ENCODE measurements at regions not wholly inside any gene's neighbourhood (a gene's known extent, or its start where the extent isn't known, plus 50 kb on each side); places are given as distances from the start of the nearest gene placed in this dataset.

- no peak for TF ChIP-seq CTCF (IDR thresholded peaks at IDR 0.05; ENCODE audit: low read depth, low read length)
- H3K27ac ChIP-seq = no peak overlapping the region
- H3K27me3 ChIP-seq = no peaks in the 10 kb centered on the region
- no peak for DNase-seq (ENCODE audit: low read depth in 1 of 2, low spot score in 1 of 2)
- H3K4me1 ChIP-seq (ENCODE audit: low read depth) = no peaks in the 10 kb centered on the region
- no peaks in the 10 kb centered on the region for H3K9me3 ChIP-seq (ENCODE audit: low read depth)
- no peak overlapping the region for H3K4me3 ChIP-seq
- H3K36me3 ChIP-seq = no peaks in the 10 kb centered on the region
These were observed 1219.5 kb upstream of the PCDH20 start for GRCh38 chr13:62635161-62635560.

GRCh38 chr13:62633448-62633847 is 1217.8 kb upstream of the PCDH20 start:
- Histone ChIP-seq H3K4me3 (no peak overlapping the region), H3K4me1 (ENCODE audit: low read depth) (no peaks in the 10 kb centered on the region), H3K27me3 (no peaks in the 10 kb centered on the region), H3K36me3 (no peaks in the 10 kb centered on the region), H3K9me3 (ENCODE audit: low read depth) (no peaks in the 10 kb centered on the region), H3K27ac (no peak overlapping the region)
- TF ChIP-seq CTCF (IDR thresholded peaks at IDR 0.05; ENCODE audit: low read depth, low read length) = no peak
- no peak for DNase-seq (ENCODE audit: low read depth in 1 of 2, low spot score in 1 of 2)

DNA sequence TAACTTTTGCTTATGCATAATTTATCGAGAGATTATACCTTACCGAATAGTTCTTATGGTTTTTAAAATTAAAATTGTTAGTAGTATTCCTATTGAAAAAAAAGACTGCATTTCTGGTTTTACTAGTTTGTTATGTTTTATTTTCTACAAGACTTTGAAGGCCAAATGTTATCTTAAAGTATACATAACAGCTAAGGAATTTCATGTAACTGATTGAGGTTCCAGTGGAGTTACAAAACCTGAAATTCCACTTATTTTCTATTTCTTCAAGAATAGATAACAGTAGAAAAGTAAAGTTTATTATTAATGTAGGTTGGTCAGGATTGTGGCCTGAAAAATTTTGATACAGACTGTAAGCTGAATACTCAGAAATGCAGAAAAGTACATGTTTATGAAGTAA is 1216.0 kb upstream of the PCDH20 start:
- no peak for DNase-seq (ENCODE audit: low read depth in 1 of 2, low spot score in 1 of 2)
- no peak for TF ChIP-seq CTCF (IDR thresholded peaks at IDR 0.05; ENCODE audit: low read depth, low read length)
- no peaks in the 10 kb centered on the region for H3K36me3 ChIP-seq
- H3K4me1 ChIP-seq (ENCODE audit: low read depth) = no peaks in the 10 kb centered on the region
- H3K27ac ChIP-seq = no peak overlapping the region
- H3K9me3 ChIP-seq (ENCODE audit: low read depth) = no peaks in the 10 kb centered on the region
- no peaks in the 10 kb centered on the region for H3K27me3 ChIP-seq
- no peak overlapping the region for H3K4me3 ChIP-seq

DNA sequence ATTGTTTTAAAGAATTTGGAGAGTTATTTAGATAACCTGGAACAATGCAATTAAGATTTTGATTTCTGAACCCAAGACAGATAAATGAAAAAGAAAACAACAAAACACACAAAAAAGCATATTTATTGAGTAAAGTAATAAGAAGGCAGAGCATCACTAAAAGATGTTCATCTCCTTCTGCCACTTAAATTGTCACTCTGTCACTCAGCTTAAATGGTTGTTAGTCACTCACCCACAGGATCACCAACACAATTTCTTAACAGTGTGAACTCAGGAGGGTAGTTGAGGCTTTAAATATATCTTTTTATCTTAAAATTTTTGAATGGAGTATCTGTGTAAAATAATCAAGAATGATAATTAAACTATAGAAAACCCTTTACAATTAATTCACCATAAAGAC is 1215.5 kb upstream of the PCDH20 start:
- H3K27ac ChIP-seq = no peak overlapping the region
- DNase-seq (ENCODE audit: low read depth in 1 of 2, low spot score in 1 of 2) = no peak
- H3K9me3 ChIP-seq (ENCODE audit: low read depth) = no peaks in the 10 kb centered on the region
- H3K36me3 ChIP-seq = no peaks in the 10 kb centered on the region
- no peaks in the 10 kb centered on the region for H3K4me1 ChIP-seq (ENCODE audit: low read depth)
- no peak overlapping the region for H3K4me3 ChIP-seq
- H3K27me3 ChIP-seq = no peaks in the 10 kb centered on the region
- TF ChIP-seq CTCF (IDR thresholded peaks at IDR 0.05; ENCODE audit: low read depth, low read length) = no peak

DNA sequence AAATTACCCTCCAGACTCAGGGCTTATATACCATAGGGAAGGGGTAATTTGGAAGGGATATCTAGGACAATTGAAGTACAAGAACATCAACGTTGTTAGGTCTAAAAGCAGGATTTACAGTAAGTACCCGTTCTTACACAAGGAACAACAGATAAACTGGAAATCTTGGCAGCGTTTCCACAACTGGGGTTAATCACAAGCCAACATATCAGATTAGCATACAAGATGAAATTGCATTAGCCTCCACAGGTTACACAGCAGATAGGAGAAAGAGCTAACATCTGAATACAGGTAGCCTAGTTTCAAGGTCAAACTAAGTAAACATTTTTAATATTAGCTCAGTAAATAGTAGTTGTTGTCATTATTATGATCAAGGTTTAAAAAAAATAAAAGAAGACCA is 1214.0 kb upstream of the PCDH20 start:
- no peak for DNase-seq (ENCODE audit: low read depth in 1 of 2, low spot score in 1 of 2)
- Histone ChIP-seq H3K4me3 (no peak overlapping the region), H3K9me3 (ENCODE audit: low read depth) (no peaks in the 10 kb centered on the region), H3K4me1 (ENCODE audit: low read depth) (no peaks in the 10 kb centered on the region), H3K36me3 (no peaks in the 10 kb centered on the region), H3K27ac (no peak overlapping the region), H3K27me3 (no peaks in the 10 kb centered on the region)
- no peak for TF ChIP-seq CTCF (IDR thresholded peaks at IDR 0.05; ENCODE audit: low read depth, low read length)

DNA sequence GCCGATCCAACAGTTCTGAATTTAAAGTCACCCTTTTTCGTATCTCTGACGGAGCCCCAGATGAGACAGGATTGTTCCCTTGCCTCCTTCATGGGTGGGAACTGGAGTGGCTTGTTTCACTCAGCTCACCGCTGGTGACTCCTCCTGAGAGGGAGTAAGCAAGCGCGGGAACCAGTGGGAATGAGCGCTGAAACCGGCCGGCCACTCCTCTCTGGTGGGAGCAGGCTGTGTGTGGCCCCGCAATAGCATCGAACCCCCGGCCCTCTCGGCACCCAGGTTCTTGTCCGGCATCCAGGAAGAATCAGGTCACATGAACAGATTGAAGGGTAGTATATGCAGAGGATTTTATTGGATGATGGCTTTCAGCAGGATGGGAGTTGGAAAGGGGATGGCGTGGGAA is 1211.6 kb upstream of the PCDH20 start:
- no peak for TF ChIP-seq CTCF (IDR thresholded peaks at IDR 0.05; ENCODE audit: low read depth, low read length)
- no peak overlapping the region for H3K4me3 ChIP-seq
- H3K27ac ChIP-seq = no peak overlapping the region
- H3K4me1 ChIP-seq (ENCODE audit: low read depth) = no peaks in the 10 kb centered on the region
- H3K36me3 ChIP-seq = no peaks in the 10 kb centered on the region
- no peak for DNase-seq (ENCODE audit: low read depth in 1 of 2, low spot score in 1 of 2)
- H3K9me3 ChIP-seq (ENCODE audit: low read depth) = no peaks in the 10 kb centered on the region
- no peaks in the 10 kb centered on the region for H3K27me3 ChIP-seq
